ENCODE measurements at regions not wholly inside any gene's neighbourhood (a gene's known extent, or its start where the extent isn't known, plus 50 kb on each side); places are given as distances from the start of the nearest gene placed in this dataset.

GRCh38 chr14:81811705-81812269 lies 278.1 kb upstream of the SEL1L start:
- DNase-seq, result no peak
- intact Hi-C loops (cut with DNase I), result no loop called here
- Histone ChIP-seq H3K27ac (no peak overlapping the region), H3K4me3 (no peak overlapping the region), H3K4me1 (no peaks in the 10 kb centered on the region), H3K9ac (ENCODE audit: low read depth in 2 of 2, low read length in 2 of 2) (no peak overlapping the region), H3K27me3 (no peaks in the 10 kb centered on the region), H3K9me3 (peaks cover 4% of the 10 kb centered on the region), H3K36me3 (no peaks in the 10 kb centered on the region)
- TF ChIP-seq, protein P1, sequence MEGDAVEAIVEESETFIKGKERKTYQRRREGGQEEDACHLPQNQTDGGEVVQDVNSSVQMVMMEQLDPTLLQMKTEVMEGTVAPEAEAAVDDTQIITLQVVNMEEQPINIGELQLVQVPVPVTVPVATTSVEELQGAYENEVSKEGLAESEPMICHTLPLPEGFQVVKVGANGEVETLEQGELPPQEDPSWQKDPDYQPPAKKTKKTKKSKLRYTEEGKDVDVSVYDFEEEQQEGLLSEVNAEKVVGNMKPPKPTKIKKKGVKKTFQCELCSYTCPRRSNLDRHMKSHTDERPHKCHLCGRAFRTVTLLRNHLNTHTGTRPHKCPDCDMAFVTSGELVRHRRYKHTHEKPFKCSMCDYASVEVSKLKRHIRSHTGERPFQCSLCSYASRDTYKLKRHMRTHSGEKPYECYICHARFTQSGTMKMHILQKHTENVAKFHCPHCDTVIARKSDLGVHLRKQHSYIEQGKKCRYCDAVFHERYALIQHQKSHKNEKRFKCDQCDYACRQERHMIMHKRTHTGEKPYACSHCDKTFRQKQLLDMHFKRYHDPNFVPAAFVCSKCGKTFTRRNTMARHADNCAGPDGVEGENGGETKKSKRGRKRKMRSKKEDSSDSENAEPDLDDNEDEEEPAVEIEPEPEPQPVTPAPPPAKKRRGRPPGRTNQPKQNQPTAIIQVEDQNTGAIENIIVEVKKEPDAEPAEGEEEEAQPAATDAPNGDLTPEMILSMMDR (IDR thresholded peaks at IDR 0.05), result no peak

DNA sequence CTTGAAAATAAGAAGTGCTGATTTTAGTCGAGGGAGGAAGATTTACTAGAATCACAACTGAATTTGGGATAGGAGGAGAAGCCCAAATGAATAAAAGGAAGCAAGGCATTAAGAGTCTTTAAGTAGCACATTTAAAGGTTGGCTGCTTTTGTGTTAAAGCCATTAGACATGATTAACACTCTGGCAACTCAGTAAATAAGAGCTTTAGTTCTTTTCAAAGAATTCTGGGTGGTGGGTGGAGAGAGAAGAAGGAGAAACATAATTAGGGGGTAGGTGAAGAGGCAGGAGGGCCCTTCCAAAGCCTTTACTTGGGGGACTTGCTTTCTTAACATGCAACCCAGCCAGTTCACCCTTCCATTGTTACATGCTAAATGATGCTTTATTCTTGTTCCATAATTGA lies 284.6 kb upstream of the SEL1L start:
- no peak overlapping the region for H3K4me3 ChIP-seq
- no peak for DNase-seq
- no peaks in the 10 kb centered on the region for H3K27me3 ChIP-seq
- intact Hi-C loops (cut with DNase I), result no loop called here
- no peaks in the 10 kb centered on the region for H3K4me1 ChIP-seq
- H3K27ac ChIP-seq, result no peak overlapping the region
- H3K9me3 ChIP-seq, result no peaks in the 10 kb centered on the region
- H3K36me3 ChIP-seq, result no peaks in the 10 kb centered on the region
- H3K9ac ChIP-seq (ENCODE audit: low read depth in 2 of 2, low read length in 2 of 2), result no peak overlapping the region
- TF ChIP-seq, protein P1 (IDR thresholded peaks at IDR 0.05), result no peak

DNA sequence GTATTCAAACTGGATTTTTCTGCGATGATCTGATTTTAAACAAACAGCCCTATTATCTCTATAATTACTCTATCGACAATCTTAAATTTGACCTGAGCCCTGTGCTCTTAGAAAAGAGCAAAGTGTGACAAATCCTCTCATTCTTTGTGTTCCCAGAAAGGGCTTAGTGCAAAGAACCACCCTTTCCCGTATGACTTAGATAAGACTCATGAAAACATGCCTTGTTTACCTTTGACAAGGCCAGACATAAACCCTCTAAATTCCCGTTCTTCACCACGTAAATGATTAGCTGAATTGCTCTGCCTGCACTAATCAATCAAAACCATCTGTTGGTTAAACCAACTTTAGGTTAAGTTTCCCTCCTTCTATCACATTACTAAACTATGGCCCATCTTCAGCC lies 285.7 kb upstream of the SEL1L start:
- Histone ChIP-seq H3K27me3 (no peaks in the 10 kb centered on the region), H3K4me1 (no peaks in the 10 kb centered on the region), H3K4me3 (no peak overlapping the region), H3K9me3 (no peaks in the 10 kb centered on the region), H3K9ac (ENCODE audit: low read depth in 2 of 2, low read length in 2 of 2) (no peak overlapping the region), H3K36me3 (no peaks in the 10 kb centered on the region), H3K27ac (no peak overlapping the region)
- TF ChIP-seq, protein P1 (IDR thresholded peaks at IDR 0.05), result no peak
- DNase-seq, result no peak
- intact Hi-C loops (cut with DNase I), result no loop called here

- intact Hi-C loops (cut with DNase I), result no loop called here
- H3K9ac ChIP-seq (ENCODE audit: low read depth in 2 of 2, low read length in 2 of 2), result no peak overlapping the region
- TF ChIP-seq, protein P1 (IDR thresholded peaks at IDR 0.05), result no peak
- H3K4me1 ChIP-seq, result no peaks in the 10 kb centered on the region
- H3K27me3 ChIP-seq, result no peaks in the 10 kb centered on the region
- no peak overlapping the region for H3K27ac ChIP-seq
- no peak overlapping the region for H3K4me3 ChIP-seq
- H3K9me3 ChIP-seq, result no peaks in the 10 kb centered on the region
- DNase-seq, result no peak
- no peaks in the 10 kb centered on the region for H3K36me3 ChIP-seq
Measured at GRCh38 chr14:81819910-81820309, 286.3 kb upstream of the SEL1L start.

DNA sequence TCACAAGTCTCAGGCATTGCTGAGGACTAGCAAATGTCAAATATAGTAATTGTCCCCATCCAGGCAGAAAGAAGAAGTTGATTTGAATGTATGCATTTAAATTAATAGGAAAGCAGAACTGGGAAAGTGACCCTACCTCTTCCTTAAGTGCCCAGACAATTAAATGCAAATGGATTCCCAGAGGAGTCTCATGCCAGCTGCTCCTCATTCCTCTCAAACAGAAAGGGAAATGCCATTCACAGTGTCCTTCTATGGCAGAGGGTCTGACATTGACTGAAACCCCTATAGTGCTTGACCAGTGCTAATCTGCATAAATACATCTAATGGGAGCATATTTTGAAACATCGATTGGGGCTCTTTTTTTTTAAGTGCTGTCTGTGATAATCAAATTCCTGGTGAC lies 292.4 kb upstream of the SEL1L start:
- H3K9me3 ChIP-seq, result no peaks in the 10 kb centered on the region
- TF ChIP-seq, protein P1 (IDR thresholded peaks at IDR 0.05), result no peak
- no peaks in the 10 kb centered on the region for H3K36me3 ChIP-seq
- H3K27me3 ChIP-seq, result no peaks in the 10 kb centered on the region
- intact Hi-C loops (cut with DNase I), result no loop called here
- no peaks in the 10 kb centered on the region for H3K4me1 ChIP-seq
- H3K9ac ChIP-seq (ENCODE audit: low read depth in 2 of 2, low read length in 2 of 2), result no peak overlapping the region
- DNase-seq, result no peak
- H3K4me3 ChIP-seq, result no peak overlapping the region
- no peak overlapping the region for H3K27ac ChIP-seq
